Loucy (cell line): ENCODE measurements at regions not wholly inside any gene's neighbourhood (a gene's known extent, or its start where the extent isn't known, plus 50 kb on each side); places are given as distances from the start of the nearest gene placed in this dataset.

ENCODE experiments used
- H2AFZ ChIP-seq: fragments of 200-600 bp; sonication (generic); 2 replicates; pipeline ENCODE4 v1.6.0; 2016; ENCODE audit warnings: antibody characterized with exemption, mild to moderate bottlenecking, low read length, moderate library complexity
- H3F3A ChIP-seq: fragments of 200-600 bp; 2 replicates; pipeline ENCODE4 v1.6.0; 2016; ENCODE audit warnings: antibody characterized with exemption, low read depth, mild to moderate bottlenecking
- H3K27me3 ChIP-seq: fragments of 200-600 bp; sonication (generic); 2 replicates; pipeline ENCODE4 v1.6.1; 2014; ENCODE audit warnings: low read length, mild to moderate bottlenecking; ENCODE audit not compliant: insufficient read depth, poor library complexity, severe bottlenecking
- H3K36me3 ChIP-seq: fragments of 200-600 bp; sonication (generic); 2 replicates; pipeline ENCODE4 v1.6.1; 2016; ENCODE audit warnings: low read length; ENCODE audit not compliant: insufficient read depth
- H3K4me1 ChIP-seq: fragments of 200-600 bp; sonication (generic); 2 replicates; pipeline ENCODE4 v1.5.1; 2014; ENCODE audit warnings: low read length, mild to moderate bottlenecking; ENCODE audit not compliant: insufficient read depth, poor library complexity, severe bottlenecking
- H3K4me2 ChIP-seq: fragments of 200-600 bp; sonication (generic); 2 replicates; pipeline ENCODE4 v1.6.0; 2014; ENCODE audit warnings: antibody characterized with exemption, low read length, low read depth, mild to moderate bottlenecking; ENCODE audit not compliant: poor library complexity, severe bottlenecking
- H3K4me3 ChIP-seq: fragments of 200-600 bp; sonication (generic); 2 replicates; pipeline ENCODE4 v1.5.1; 2014; ENCODE audit warnings: low read length, mild to moderate bottlenecking, mixed read lengths; ENCODE audit not compliant: poor library complexity, severe bottlenecking
- H3K79me2 ChIP-seq: fragments of 200-600 bp; sonication (generic); 2 replicates; pipeline ENCODE4 v1.6.1; 2014; ENCODE audit warnings: low read length; ENCODE audit not compliant: insufficient read depth
- H3K9ac ChIP-seq: fragments of 200-600 bp; sonication (generic); 2 replicates; pipeline ENCODE4 v1.6.0; 2014; ENCODE audit warnings: mild to moderate bottlenecking, low read depth, low read length, moderate library complexity; ENCODE audit not compliant: poor library complexity, severe bottlenecking
- H3K9me2 ChIP-seq: fragments of 200-600 bp; sonication (generic); replicated peaks from 2 replicates; pipeline ENCODE4 v1.6.1; 2016; ENCODE audit warnings: low read depth, low read length, mixed read lengths
- H3K9me3 ChIP-seq: fragments of 200-600 bp; sonication (generic); 2 replicates; pipeline ENCODE4 v1.6.1; 2014; ENCODE audit warnings: mild to moderate bottlenecking, antibody characterized with exemption, low read length, low read depth; ENCODE audit not compliant: insufficient read depth
- H4K20me1 ChIP-seq: fragments of 200-600 bp; sonication (generic); 2 replicates; pipeline ENCODE4 v1.6.0; 2014; ENCODE audit warnings: antibody characterized with exemption, low read length, mild to moderate bottlenecking; ENCODE audit not compliant: insufficient read depth, poor library complexity, severe bottlenecking
- EZH2phosphoT487 ChIP-seq: fragments of 200-600 bp; IDR thresholded peaks from 2 replicates; pipeline ENCODE4 v1.6.1; 2018; ENCODE audit warnings: antibody characterized with exemption, mild to moderate bottlenecking, moderate library complexity, borderline replicate concordance
- TF ChIP-seq, protein P1 (sequence below): fragments of 200-600 bp; sonication (generic); conservative IDR thresholded peaks from 2 replicates; pipeline ENCODE4 v1.5.1; 2014; ENCODE audit warnings: mild to moderate bottlenecking, antibody characterized with exemption, low read length

- Histone ChIP-seq H3K4me2 (no peak overlapping the region), H3K9me3 (no peaks in the 10 kb centered on the region), H3K27me3 (no peaks in the 10 kb centered on the region), H3K9me2 (no peaks in the 10 kb centered on the region), H4K20me1 (no peaks in the 10 kb centered on the region), H3K9ac (no peak overlapping the region), H3K36me3 (no peaks in the 10 kb centered on the region), H3K4me3 (no peak overlapping the region), H3K79me2 (no peaks in the 10 kb centered on the region), H2AFZ (no peak overlapping the region), H3K4me1 (peaks cover 7% of the 10 kb centered on the region), H3F3A (no peaks in the 10 kb centered on the region)
- no peak for TF ChIP-seq EZH2phosphoT487
- TF ChIP-seq, protein P1, sequence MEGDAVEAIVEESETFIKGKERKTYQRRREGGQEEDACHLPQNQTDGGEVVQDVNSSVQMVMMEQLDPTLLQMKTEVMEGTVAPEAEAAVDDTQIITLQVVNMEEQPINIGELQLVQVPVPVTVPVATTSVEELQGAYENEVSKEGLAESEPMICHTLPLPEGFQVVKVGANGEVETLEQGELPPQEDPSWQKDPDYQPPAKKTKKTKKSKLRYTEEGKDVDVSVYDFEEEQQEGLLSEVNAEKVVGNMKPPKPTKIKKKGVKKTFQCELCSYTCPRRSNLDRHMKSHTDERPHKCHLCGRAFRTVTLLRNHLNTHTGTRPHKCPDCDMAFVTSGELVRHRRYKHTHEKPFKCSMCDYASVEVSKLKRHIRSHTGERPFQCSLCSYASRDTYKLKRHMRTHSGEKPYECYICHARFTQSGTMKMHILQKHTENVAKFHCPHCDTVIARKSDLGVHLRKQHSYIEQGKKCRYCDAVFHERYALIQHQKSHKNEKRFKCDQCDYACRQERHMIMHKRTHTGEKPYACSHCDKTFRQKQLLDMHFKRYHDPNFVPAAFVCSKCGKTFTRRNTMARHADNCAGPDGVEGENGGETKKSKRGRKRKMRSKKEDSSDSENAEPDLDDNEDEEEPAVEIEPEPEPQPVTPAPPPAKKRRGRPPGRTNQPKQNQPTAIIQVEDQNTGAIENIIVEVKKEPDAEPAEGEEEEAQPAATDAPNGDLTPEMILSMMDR = no peak
Observed at GRCh38 chr7:155392726-155393570, 65.0 kb upstream of the EN2 start.

- H3K79me2 ChIP-seq = no peaks in the 10 kb centered on the region
- no peak overlapping the region for H3K4me2 ChIP-seq
- no peak overlapping the region for H3K9ac ChIP-seq
- H3K4me3 ChIP-seq = no peak overlapping the region
- no peaks in the 10 kb centered on the region for H3K36me3 ChIP-seq
- no peaks in the 10 kb centered on the region for H3K27me3 ChIP-seq
- H3K4me1 ChIP-seq = no peaks in the 10 kb centered on the region
- H2AFZ ChIP-seq = no peak overlapping the region
- H3F3A ChIP-seq = no peaks in the 10 kb centered on the region
- no peaks in the 10 kb centered on the region for H3K9me2 ChIP-seq
- no peaks in the 10 kb centered on the region for H3K9me3 ChIP-seq
- H4K20me1 ChIP-seq = no peaks in the 10 kb centered on the region
- TF ChIP-seq EZH2phosphoT487 = no peak
- TF ChIP-seq, protein P1 = no peak
Observed at GRCh38 chr7:155394413-155394812, 63.5 kb upstream of the EN2 start.

DNA sequence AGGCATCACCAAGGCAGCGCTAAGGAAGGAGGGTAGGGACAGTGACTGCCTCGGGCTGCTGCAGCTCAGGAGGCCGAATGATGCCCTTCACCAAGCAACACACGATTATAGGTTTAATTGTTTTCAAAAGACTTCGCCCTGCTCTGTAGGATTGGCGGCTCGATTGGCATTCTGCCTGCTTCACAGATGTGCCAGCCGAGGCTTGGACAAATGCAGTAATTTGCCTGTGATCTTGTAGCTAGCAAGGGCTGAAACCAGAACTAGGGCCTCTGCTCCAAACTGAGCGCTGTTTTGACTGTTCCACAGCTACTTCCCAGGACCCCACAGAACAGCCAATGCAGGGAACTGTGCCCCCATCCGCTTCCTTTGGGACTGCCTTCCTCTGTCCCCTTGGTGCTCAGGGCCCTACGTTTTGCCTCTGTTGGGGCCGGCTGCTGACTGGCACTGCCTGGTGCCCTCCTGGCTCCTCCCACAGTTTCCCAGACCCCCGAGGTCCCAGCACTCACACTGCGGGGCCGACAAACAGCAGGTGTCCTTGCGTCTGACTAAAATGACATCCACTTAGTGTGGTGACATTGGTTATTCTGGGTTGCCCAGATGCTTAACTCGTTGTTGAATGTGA is 62.6 kb upstream of the EN2 start:
- Histone ChIP-seq H3K36me3 (no peaks in the 10 kb centered on the region), H3K27me3 (no peaks in the 10 kb centered on the region), H3K4me2 (no peak overlapping the region), H3K79me2 (no peaks in the 10 kb centered on the region), H3F3A (no peaks in the 10 kb centered on the region), H3K4me3 (no peak overlapping the region), H4K20me1 (no peaks in the 10 kb centered on the region), H3K9ac (no peak overlapping the region), H3K9me3 (no peaks in the 10 kb centered on the region), H3K9me2 (no peaks in the 10 kb centered on the region), H3K4me1 (no peaks in the 10 kb centered on the region), H2AFZ (no peak overlapping the region)
- no peak for TF ChIP-seq EZH2phosphoT487
- TF ChIP-seq, protein P1 = no peak
